SH-SY5Y (cell line): ENCODE measurements at regions not wholly inside any gene's neighbourhood (a gene's known extent, or its start where the extent isn't known, plus 50 kb on each side); places are given as distances from the start of the nearest gene placed in this dataset.
A peak's percentile ranks its signal among the peaks of the same experiment; 100 is the strongest.

ENCODE experiments used
- GATA2 ChIP-seq: IDR thresholded peaks from 2 replicates; pipeline ENCODE4 v1.6.1; 2011; ENCODE audit warnings: mild to moderate bottlenecking, low read depth, low read length
- GATA3 ChIP-seq: IDR thresholded peaks from 2 replicates; pipeline ENCODE4 v1.6.1; 2011; ENCODE audit warnings: low read depth, mild to moderate bottlenecking, low read length, moderate library complexity

GRCh38 chr4:12137575-12137974, 708.9 kb upstream of the HS3ST1 start:
- TF ChIP-seq GATA2 (peak; percentile 32; the same call in 1 of the 2 replicates), GATA3 (no peak)
